HG03103 (cell line): ENCODE measurements at regions not wholly inside any gene's neighbourhood (a gene's known extent, or its start where the extent isn't known, plus 50 kb on each side); places are given as distances from the start of the nearest gene placed in this dataset.

Experiments
- ATAC-seq: cut with Tn5 transposase; IDR thresholded peaks from one replicate; pipeline ENCODE4 v1.9.1; 2021; ENCODE audit warnings: low read depth; ENCODE audit not compliant: unreplicated experiment

- no peak for ATAC-seq
Measured at GRCh38 chr1:38135625-38136414, 89.2 kb upstream of the POU3F1 start.

GRCh38 chr1:38134294-38134755 lies 87.7 kb upstream of the POU3F1 start:
- ATAC-seq: no peak

GRCh38 chr1:38133756-38134155 lies 87.2 kb upstream of the POU3F1 start:
- ATAC-seq: no peak

- ATAC-seq: no peak
Measured at GRCh38 chr1:38133304-38133703, 86.7 kb upstream of the POU3F1 start.

GRCh38 chr1:38132681-38133080 lies 86.1 kb upstream of the POU3F1 start:
- ATAC-seq: no peak

GRCh38 chr1:38131024-38131585 lies 84.5 kb upstream of the POU3F1 start:
- ATAC-seq: no peak

- no peak for ATAC-seq
Measured at GRCh38 chr1:38129971-38130370, 83.4 kb upstream of the POU3F1 start.

- no peak for ATAC-seq
Measured at GRCh38 chr1:38129473-38129872, 82.9 kb upstream of the POU3F1 start.

GRCh38 chr1:38128926-38129453 lies 82.4 kb upstream of the POU3F1 start:
- no peak for ATAC-seq

GRCh38 chr1:38128511-38128910 lies 81.9 kb upstream of the POU3F1 start:
- ATAC-seq: no peak

- ATAC-seq: no peak
Measured at GRCh38 chr1:38127428-38127827, 80.8 kb upstream of the POU3F1 start.

- ATAC-seq: no peak
Measured at GRCh38 chr1:38126970-38127369, 80.4 kb upstream of the POU3F1 start.

- ATAC-seq: no peak
Measured at GRCh38 chr1:38125837-38126520, 79.4 kb upstream of the POU3F1 start.

- ATAC-seq: no peak
Measured at GRCh38 chr1:38125016-38125415, 78.4 kb upstream of the POU3F1 start.

GRCh38 chr1:38123356-38124135 lies 77.0 kb upstream of the POU3F1 start:
- no peak for ATAC-seq

GRCh38 chr1:38121231-38121680 lies 74.7 kb upstream of the POU3F1 start:
- ATAC-seq: no peak

- no peak for ATAC-seq
Measured at GRCh38 chr1:38120552-38121230, 74.1 kb upstream of the POU3F1 start.

- ATAC-seq: no peak
Measured at GRCh38 chr1:38118976-38119375, 72.4 kb upstream of the POU3F1 start.

- ATAC-seq: no peak
Measured at GRCh38 chr1:38117444-38117887, 70.9 kb upstream of the POU3F1 start.

GRCh38 chr1:38115682-38116202 lies 69.1 kb upstream of the POU3F1 start:
- no peak for ATAC-seq
